Prostate gland (tissue), 2 donors: ENCODE measurements at regions not wholly inside any gene's neighbourhood (a gene's known extent, or its start where the extent isn't known, plus 50 kb on each side); places are given as distances from the start of the nearest gene placed in this dataset.

ENCODE experiments used
- CTCF ChIP-seq, 4 experiments: fragments of 200-600 bp in 2 of 4; fragments of 450-650 bp in 2 of 4; sonication (generic) in 2 of 4; IDR thresholded peaks; 1 replicate in 3 of 4; 2 replicates in 1 of 4; pipeline ENCODE4 v1.5.1; 2016 to 2019; ENCODE audit warnings: antibody characterized with exemption in 4 of 4, mild to moderate bottlenecking in 2 of 4, moderate library complexity in 2 of 4
- POLR2A ChIP-seq: fragments of 450-650 bp; IDR thresholded peaks from one replicate; pipeline ENCODE4 v1.6.1; 2016; ENCODE audit warnings: antibody characterized with exemption, mild to moderate bottlenecking
- POLR2AphosphoS5 ChIP-seq: sonication (generic); formaldehyde crosslinking; IDR thresholded peaks from one replicate; pipeline ENCODE4 v1.6.1; 2017; ENCODE audit warnings: antibody characterized with exemption

- TF ChIP-seq CTCF (IDR thresholded peaks at IDR 0.05) (peak in 3 of 4 experiments; percentile 29 to 57 (median 43)), POLR2AphosphoS5 (peak; percentile 12), POLR2A (no peak)
These were observed 113.9 kb upstream of the NAA20 start for GRCh38 chr20:19903168-19903811.
